ENCODE measurements at regions not wholly inside any gene's neighbourhood (a gene's known extent, or its start where the extent isn't known, plus 50 kb on each side); places are given as distances from the start of the nearest gene placed in this dataset.

- Histone ChIP-seq H2AFZ (ENCODE audit: low read length) (no peak overlapping the region), H3F3A (ENCODE audit: low read length, unreplicated experiment) (no peaks in the 10 kb centered on the region), H3K9ac (ENCODE audit: low read length) (peak overlapping the region; percentile 50), H3K4me3 (ENCODE audit: low read length) (peak overlapping the region; percentile 17; the same call in 1 of the 2 replicates), H3K27me3 (ENCODE audit: low read length) (no peaks in the 10 kb centered on the region), H3K9me3 (ENCODE audit: low read length) (no peaks in the 10 kb centered on the region), H3K9me2 (replicated peaks; ENCODE audit: low read length) (no peaks in the 10 kb centered on the region), H3K36me3 (ENCODE audit: low read depth, low read length) (no peaks in the 10 kb centered on the region), H3K27ac (ENCODE audit: low read length) (peak overlapping the region; percentile 82), H3K4me2 (ENCODE audit: low read length) (peak overlapping the region; percentile 74), H4K20me1 (ENCODE audit: low read length) (no peaks in the 10 kb centered on the region), H3K4me1 (ENCODE audit: insufficient read depth, low read length) (peaks cover 35% of the 10 kb centered on the region), H3K79me2 (ENCODE audit: low read length) (no peaks in the 10 kb centered on the region)
- intact Hi-C loops (cut with micrococcal nuclease): loop anchor here (1.0 to 10.0 kb wide), 4 partner anchors 58 to 329 kb away; partner anchors contain the start of gene CDC42EP3
- DNase-seq: peak; percentile 92
- no peak for TF ChIP-seq EZH2phosphoT487 (IDR thresholded peaks at IDR 0.05; ENCODE audit: borderline replicate concordance, low read length)
- TF ChIP-seq EZH2 (IDR thresholded peaks at IDR 0.05; ENCODE audit: low read length, unreplicated experiment): no peak
- TF ChIP-seq CTCF (conservative IDR thresholded peaks at IDR 0.05; ENCODE audit: low read depth, low read length): no peak
- POLR2A ChIA-PET (ENCODE audit: unreplicated experiment): interaction anchor here (0.6 to 0.7 kb wide), 4 partner anchors 13 to 960 kb away, joined by 3 to 9 read pairs (median 8); no protein-coding TSS in a partner anchor
- ATAC-seq: peak; percentile 92
- CTCF ChIA-PET: interaction anchor here (0.5 to 1.0 kb wide), 4 partner anchors 14 to 1582 kb away, joined by 3 read pairs; no protein-coding TSS in a partner anchor
- no TSS peak for BruUV-seq (replicated peaks)
These were observed 128.5 kb downstream of the QPCT start for GRCh38 chr2:37472959-37473358.

- no peaks in the 10 kb centered on the region for H3K79me2 ChIP-seq (ENCODE audit: low read length)
- H3K36me3 ChIP-seq (ENCODE audit: low read depth, low read length): no peaks in the 10 kb centered on the region
- no peaks in the 10 kb centered on the region for H4K20me1 ChIP-seq (ENCODE audit: low read length)
- DNase-seq: no peak
- peaks cover 30% of the 10 kb centered on the region for H3K4me1 ChIP-seq (ENCODE audit: insufficient read depth, low read length)
- no peak for ATAC-seq
- no peak overlapping the region for H2AFZ ChIP-seq (ENCODE audit: low read length)
- no peaks in the 10 kb centered on the region for H3K9me3 ChIP-seq (ENCODE audit: low read length)
- intact Hi-C loops (cut with micrococcal nuclease): loop anchor here (10.0 kb wide), 1 partner anchor 198 kb away; the partner anchor contains the start of gene CDC42EP3
- H3K9me2 ChIP-seq (replicated peaks; ENCODE audit: low read length): no peaks in the 10 kb centered on the region; the same call in 1 of the 2 replicates
- ChIA-PET POLR2A (ENCODE audit: unreplicated experiment) (interaction anchor here (0.7 kb wide), 1 partner anchor 98 kb away, joined by 4 read pairs; no protein-coding TSS in a partner anchor), CTCF (no interaction called here)
- no peak overlapping the region for H3K4me3 ChIP-seq (ENCODE audit: low read length)
- H3K4me2 ChIP-seq (ENCODE audit: low read length): no peak overlapping the region
- H3K27ac ChIP-seq (ENCODE audit: low read length): no peak overlapping the region
- no peaks in the 10 kb centered on the region for H3F3A ChIP-seq (ENCODE audit: low read length, unreplicated experiment)
- no TSS peak for BruUV-seq (replicated peaks)
- no peak for TF ChIP-seq CTCF (conservative IDR thresholded peaks at IDR 0.05; ENCODE audit: low read depth, low read length)
- H3K27me3 ChIP-seq (ENCODE audit: low read length): no peaks in the 10 kb centered on the region
- no peak overlapping the region for H3K9ac ChIP-seq (ENCODE audit: low read length)
These were observed 132.0 kb downstream of the QPCT start for GRCh38 chr2:37476411-37476810.

DNA sequence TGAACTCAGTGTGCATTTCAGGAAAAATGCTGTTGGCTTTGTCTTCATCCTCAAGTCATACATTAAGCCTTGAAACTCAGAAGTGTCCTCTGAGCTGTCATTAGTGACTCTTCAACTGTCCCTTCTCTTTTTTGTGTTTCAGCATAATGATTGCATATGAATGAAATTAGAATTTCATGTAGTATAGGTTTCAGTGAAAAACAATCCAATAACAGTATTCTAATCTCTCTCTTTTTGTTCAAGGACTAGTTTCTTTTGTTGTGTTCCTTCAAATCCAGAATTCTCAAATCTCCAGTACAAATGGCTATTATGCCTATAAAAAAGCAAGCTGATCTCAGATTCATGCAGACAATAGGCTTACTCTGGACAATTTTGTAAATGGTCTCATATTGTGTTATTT is 133.5 kb downstream of the QPCT start:
- no TSS peak for BruUV-seq (replicated peaks)
- no peak overlapping the region for H3K4me3 ChIP-seq (ENCODE audit: low read length)
- H2AFZ ChIP-seq (ENCODE audit: low read length): no peak overlapping the region
- H3K9me3 ChIP-seq (ENCODE audit: low read length): no peaks in the 10 kb centered on the region
- POLR2A ChIA-PET (ENCODE audit: unreplicated experiment): no interaction called here
- TF ChIP-seq CTCF (conservative IDR thresholded peaks at IDR 0.05; ENCODE audit: low read depth, low read length): no peak
- TF ChIP-seq EZH2phosphoT487 (IDR thresholded peaks at IDR 0.05; ENCODE audit: borderline replicate concordance, low read length): no peak
- TF ChIP-seq EZH2 (IDR thresholded peaks at IDR 0.05; ENCODE audit: low read length, unreplicated experiment): no peak
- peaks cover 15% of the 10 kb centered on the region for H3K4me1 ChIP-seq (ENCODE audit: insufficient read depth, low read length)
- H3K9ac ChIP-seq (ENCODE audit: low read length): no peak overlapping the region
- H3K4me2 ChIP-seq (ENCODE audit: low read length): no peak overlapping the region
- H3K9me2 ChIP-seq (replicated peaks; ENCODE audit: low read length): no peaks in the 10 kb centered on the region; the same call in 1 of the 2 replicates
- H3K27ac ChIP-seq (ENCODE audit: low read length): no peak overlapping the region
- intact Hi-C loops (cut with micrococcal nuclease): loop anchor here (10.0 kb wide), 1 partner anchor 197 kb away; the partner anchor contains the start of gene CDC42EP3
- H3K79me2 ChIP-seq (ENCODE audit: low read length): no peaks in the 10 kb centered on the region
- ATAC-seq (no peak), DNase-seq (no peak)
- H3F3A ChIP-seq (ENCODE audit: low read length, unreplicated experiment): no peaks in the 10 kb centered on the region
- no peaks in the 10 kb centered on the region for H3K27me3 ChIP-seq (ENCODE audit: low read length)
- no peaks in the 10 kb centered on the region for H4K20me1 ChIP-seq (ENCODE audit: low read length)
- no peaks in the 10 kb centered on the region for H3K36me3 ChIP-seq (ENCODE audit: low read depth, low read length)
- CTCF ChIA-PET: interaction anchor here (0.6 kb wide), 1 partner anchor 399 kb away, joined by 3 read pairs; no protein-coding TSS in a partner anchor
